Sigmoid colon (tissue), 3 donors: ENCODE measurements at regions not wholly inside any gene's neighbourhood (a gene's known extent, or its start where the extent isn't known, plus 50 kb on each side); places are given as distances from the start of the nearest gene placed in this dataset.

ENCODE experiments used
- CTCF ChIP-seq, 4 experiments: fragments of 450-650 bp in 3 of 4; fragments of 200-600 bp in 1 of 4; IDR thresholded peaks; one replicate each; pipeline ENCODE4 v1.5.1; 2016 to 2019; ENCODE audit warnings: antibody characterized with exemption in 4 of 4, mild to moderate bottlenecking in 3 of 4, moderate library complexity in 2 of 4
- POLR2A ChIP-seq, 2 donors: fragments of 450-650 bp; IDR thresholded peaks; one replicate each; pipeline ENCODE4 v1.6.1; 2016; ENCODE audit warnings: antibody characterized with exemption in 2 of 2, mild to moderate bottlenecking in 2 of 2, moderate library complexity in 2 of 2

GRCh38 chr14:57068511-57068910, 200.2 kb downstream of the EXOC5 start:
- no peak for TF ChIP-seq CTCF (IDR thresholded peaks at IDR 0.05)
- no peak for TF ChIP-seq POLR2A (IDR thresholded peaks at IDR 0.05)
